IgD-negative memory B cell (primary cell): ENCODE measurements at regions not wholly inside any gene's neighbourhood (a gene's known extent, or its start where the extent isn't known, plus 50 kb on each side); places are given as distances from the start of the nearest gene placed in this dataset.

Experiments
- H3K27ac Mint-ChIP-seq, 3 donors: one replicate each; pipeline ENCODE4 v1.8.0; 2020 to 2022; ENCODE audit warnings: mild to moderate bottlenecking in 3 of 3, mixed read lengths in 3 of 3, moderate library complexity in 1 of 3
- H3K27me3 Mint-ChIP-seq: one replicate; pipeline ENCODE4 v1.8.0; 2021; ENCODE audit warnings: mixed read lengths
- H3K36me3 Mint-ChIP-seq: one replicate; pipeline ENCODE4 v1.8.0; 2020; ENCODE audit warnings: mild to moderate bottlenecking, mixed read lengths
- H3K4me1 Mint-ChIP-seq, 3 donors: one replicate each; pipeline ENCODE4 v1.8.0; 2020 to 2022; ENCODE audit warnings: mixed read lengths in 3 of 3, mild to moderate bottlenecking in 1 of 3
- H3K4me3 Mint-ChIP-seq, 4 donors: one replicate each; pipeline ENCODE4 v1.8.0; 2020 to 2022; ENCODE audit warnings: mild to moderate bottlenecking in 4 of 4, mixed read lengths in 4 of 4, moderate library complexity in 3 of 4
- H3K9me3 Mint-ChIP-seq, 3 donors: one replicate each; pipeline ENCODE4 v1.8.0; 2020 to 2021; ENCODE audit warnings: mixed read lengths in 3 of 3, mild to moderate bottlenecking in 1 of 3

DNA sequence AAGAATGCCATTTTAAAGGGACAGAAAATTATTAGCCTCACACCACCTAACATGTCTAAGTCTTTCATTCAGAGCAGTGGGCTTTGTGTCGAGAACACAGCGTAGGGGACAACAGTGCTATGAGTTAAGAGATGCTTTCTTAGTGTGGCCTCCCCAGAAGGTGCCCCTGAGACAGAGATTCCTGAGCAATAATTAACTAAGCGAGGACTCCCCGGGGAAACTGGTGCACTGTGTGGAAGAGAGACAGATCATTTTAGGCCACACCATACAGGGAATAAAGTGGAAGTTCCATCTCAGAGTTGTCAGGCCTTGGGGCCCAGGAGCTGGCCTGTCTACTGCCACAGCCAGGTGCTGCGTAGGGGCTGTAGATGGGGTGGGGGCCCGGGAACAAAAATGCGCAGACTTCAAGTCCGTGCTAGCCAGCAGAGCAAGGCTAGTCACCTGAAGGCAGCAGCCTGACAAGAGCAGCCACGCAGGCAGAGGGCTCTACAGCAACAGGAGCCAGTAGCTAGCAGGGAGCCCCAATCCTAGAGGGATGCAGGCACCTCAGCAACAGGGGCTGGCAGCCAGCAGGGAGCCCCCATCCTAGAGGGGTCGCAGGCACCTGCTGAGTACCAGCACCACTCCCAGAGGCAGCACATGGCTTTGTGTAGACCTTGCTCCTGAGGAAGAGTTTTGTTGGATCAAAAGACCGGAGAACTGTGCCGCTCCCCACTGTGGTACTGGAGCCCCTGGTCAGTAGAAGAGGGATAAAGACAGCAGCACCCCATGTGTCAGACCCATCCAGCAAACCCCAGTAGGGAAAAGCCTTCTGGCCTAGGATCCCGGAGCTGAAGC lies 63.0 kb upstream of the NXT1 start:
- H3K9me3 Mint-ChIP-seq, result peaks cover 0 to 2% (median 0%) of the 10 kb centered on the region in 3 donors
- no peaks in the 10 kb centered on the region for H3K4me1 Mint-ChIP-seq
- H3K27ac Mint-ChIP-seq, result no peak overlapping the region
- no peak overlapping the region for H3K4me3 Mint-ChIP-seq
- H3K36me3 Mint-ChIP-seq, result peaks cover 2% of the 10 kb centered on the region
- H3K27me3 Mint-ChIP-seq, result no peaks in the 10 kb centered on the region

DNA sequence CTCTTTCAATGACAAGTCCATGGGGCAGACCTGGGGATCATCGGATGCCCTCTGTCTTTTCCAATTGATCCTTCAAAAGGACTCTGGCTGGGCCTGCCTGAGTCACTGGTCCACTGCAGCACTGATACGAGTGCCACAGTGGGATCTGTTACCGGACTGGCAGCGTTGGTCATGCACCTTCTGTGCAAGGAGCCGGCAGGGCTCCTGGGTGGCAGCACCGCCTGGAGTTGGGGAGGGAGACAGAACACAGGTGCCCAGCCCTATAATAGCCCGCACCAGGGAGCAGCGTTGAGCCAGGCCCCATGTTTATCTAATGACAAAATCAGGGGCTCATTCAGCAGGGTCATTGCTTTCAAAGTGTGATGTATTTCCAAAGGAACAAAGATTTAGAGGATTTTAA lies 64.2 kb upstream of the NXT1 start:
- Mint-ChIP-seq H3K27me3 (no peaks in the 10 kb centered on the region), H3K4me1 (no peaks in the 10 kb centered on the region), H3K9me3 (peaks cover 0 to 2% (median 0%) of the 10 kb centered on the region in 3 donors), H3K27ac (no peak overlapping the region), H3K4me3 (no peak overlapping the region), H3K36me3 (peaks cover 2% of the 10 kb centered on the region)

DNA sequence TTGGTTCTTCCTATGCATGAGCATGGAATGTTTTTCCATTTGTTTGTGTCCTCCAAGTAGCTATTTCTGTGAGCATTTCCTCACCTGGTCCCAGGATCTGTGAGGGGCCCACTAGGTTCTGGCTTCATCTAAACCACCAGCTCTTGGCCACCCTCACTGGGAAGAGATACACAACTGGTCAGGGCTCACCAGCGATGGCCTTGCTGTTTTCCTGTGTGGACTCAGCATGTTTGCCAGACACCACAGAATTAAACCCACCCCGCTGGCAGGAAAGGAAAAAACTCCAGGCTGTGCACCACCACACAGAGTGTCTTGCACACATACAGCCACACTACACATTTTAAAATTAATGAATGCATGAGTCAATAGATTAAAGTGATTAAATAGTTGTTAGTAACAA lies 65.1 kb upstream of the NXT1 start:
- Mint-ChIP-seq H3K4me1 (no peaks in the 10 kb centered on the region), H3K4me3 (no peak overlapping the region), H3K36me3 (peaks cover under 1% of the 10 kb centered on the region), H3K27me3 (no peaks in the 10 kb centered on the region), H3K9me3 (peaks cover 0 to 2% (median 0%) of the 10 kb centered on the region in 3 donors), H3K27ac (no peak overlapping the region)

DNA sequence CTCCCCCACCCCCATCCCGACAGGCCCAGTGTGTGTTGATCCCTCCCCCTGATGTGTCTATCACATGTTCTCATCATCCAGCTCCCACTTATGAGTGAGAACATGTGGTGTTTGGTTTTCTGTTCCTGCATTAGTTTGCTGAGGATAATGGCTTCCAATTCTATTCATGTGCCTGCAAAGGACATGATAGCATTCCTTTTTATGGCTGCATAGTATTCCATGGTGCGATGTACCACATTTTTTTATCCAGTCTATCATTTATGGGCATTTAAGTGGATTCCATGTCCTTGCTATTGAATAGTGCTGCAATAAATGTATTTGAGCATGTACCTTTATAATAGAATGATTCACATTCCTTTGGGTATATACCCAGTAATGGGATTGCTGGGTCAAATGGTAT lies 66.6 kb upstream of the NXT1 start:
- Mint-ChIP-seq H3K4me1 (no peaks in the 10 kb centered on the region), H3K4me3 (no peak overlapping the region), H3K27me3 (no peaks in the 10 kb centered on the region), H3K27ac (no peak overlapping the region), H3K9me3 (peaks cover 0 to 2% (median 0%) of the 10 kb centered on the region in 3 donors), H3K36me3 (peaks cover 2% of the 10 kb centered on the region)

DNA sequence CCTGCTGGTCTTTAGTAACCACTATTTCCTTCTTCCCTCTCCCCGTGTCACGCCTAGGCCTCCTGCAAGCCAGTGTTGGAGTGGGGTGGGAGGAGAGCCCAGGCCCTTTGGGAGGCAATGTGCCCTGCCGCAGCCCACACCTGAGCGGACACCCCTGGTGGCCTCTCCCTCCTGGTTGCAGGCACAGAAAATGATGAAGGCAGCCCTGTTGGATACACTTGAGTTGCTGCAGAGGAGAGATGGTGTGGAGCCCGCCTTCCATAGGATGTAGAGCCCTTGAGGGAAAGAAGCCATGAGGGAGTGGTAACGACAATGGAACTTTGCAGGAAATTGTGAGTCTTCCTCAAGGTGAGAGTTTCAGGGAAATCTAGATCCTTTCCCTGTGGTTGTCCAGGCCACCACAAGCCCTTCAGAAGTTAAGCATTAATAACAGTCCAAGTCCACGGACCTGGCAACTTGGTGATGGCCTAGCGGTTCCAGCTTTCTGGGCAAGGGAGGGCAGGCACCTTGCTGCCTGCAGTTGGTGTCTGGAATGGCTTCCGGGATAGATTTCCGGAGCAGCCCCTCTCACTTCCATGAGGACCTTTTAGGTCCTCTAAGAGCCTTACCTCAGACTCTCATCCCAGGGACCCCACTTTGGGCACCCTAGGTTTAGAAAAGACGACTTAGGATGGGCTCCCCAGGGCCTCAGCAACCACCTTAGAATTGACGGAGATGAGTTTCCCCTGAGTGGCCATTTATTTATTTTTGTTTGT lies 67.3 kb upstream of the NXT1 start:
- Mint-ChIP-seq H3K27ac (no peak overlapping the region), H3K4me3 (no peak overlapping the region), H3K9me3 (peaks cover 0 to 2% (median 0%) of the 10 kb centered on the region in 3 donors), H3K36me3 (peaks cover 2% of the 10 kb centered on the region), H3K27me3 (no peaks in the 10 kb centered on the region), H3K4me1 (no peaks in the 10 kb centered on the region)

DNA sequence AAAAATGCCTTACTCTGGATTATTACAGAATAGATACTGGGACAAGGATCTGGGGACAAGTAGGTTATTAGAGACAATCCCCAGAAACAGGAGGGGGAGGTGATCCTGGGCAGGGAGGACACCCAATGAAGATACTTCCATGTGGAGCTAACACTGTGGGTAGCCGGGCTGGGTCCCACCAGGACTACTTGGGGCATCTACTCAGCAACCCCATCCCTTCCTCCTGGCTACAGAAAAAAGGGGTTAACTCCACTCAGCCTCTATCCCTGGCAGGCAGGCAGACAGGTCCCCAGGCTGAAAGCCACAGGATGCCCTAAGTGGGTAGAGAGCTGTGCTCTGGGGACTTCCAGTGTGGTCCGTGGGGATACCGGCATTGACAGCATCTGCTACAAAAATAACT lies 68.0 kb upstream of the NXT1 start:
- Mint-ChIP-seq H3K4me1 (no peaks in the 10 kb centered on the region), H3K27ac (no peak overlapping the region), H3K9me3 (peaks cover 0 to 2% (median 0%) of the 10 kb centered on the region in 3 donors), H3K36me3 (peaks cover 2% of the 10 kb centered on the region), H3K4me3 (no peak overlapping the region), H3K27me3 (no peaks in the 10 kb centered on the region)

DNA sequence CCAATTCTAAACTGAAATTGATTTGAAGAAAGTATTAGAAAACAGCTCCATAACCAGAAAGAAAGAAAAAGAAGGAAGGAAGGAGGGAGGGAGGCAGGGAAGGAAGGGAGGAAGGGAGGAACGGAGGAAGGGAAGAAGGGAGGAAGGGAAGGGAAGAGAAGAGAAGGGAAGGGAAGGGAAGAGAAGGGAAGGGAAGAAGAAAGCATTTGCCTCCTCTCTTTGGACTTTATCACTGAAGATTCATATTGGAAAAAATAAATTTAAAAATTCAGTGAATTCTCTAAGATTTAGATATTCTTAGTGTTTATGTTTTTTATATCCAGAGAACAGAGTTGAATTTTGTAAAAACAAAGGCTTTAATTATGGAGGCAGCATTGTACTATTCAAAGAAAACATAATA lies 68.5 kb upstream of the NXT1 start:
- no peaks in the 10 kb centered on the region for H3K4me1 Mint-ChIP-seq
- H3K27me3 Mint-ChIP-seq, result no peaks in the 10 kb centered on the region
- no peak overlapping the region for H3K27ac Mint-ChIP-seq
- H3K9me3 Mint-ChIP-seq, result peaks cover 0 to 2% (median 0%) of the 10 kb centered on the region in 3 donors
- H3K36me3 Mint-ChIP-seq, result peaks cover 2% of the 10 kb centered on the region
- H3K4me3 Mint-ChIP-seq, result no peak overlapping the region

DNA sequence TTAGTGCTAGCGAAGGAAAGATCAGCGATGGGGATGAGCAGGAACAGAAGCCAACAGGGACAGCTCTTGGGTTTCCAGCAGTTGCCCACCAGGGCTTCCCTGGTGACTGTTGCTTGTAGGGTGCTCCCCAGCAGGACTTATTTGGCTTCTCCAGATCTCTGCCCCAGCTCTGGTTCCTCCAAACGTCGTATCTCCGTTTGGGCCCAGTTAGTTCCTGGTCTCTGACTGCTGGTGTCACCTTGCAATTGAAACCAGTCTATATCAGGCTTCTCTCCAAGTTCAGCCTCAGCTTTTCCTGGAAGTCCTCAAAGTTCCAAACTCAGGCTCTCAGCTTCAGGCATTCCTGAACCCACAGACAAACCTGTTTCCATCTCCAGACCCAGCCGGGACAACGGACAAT lies 70.8 kb upstream of the NXT1 start:
- Mint-ChIP-seq H3K4me1 (no peaks in the 10 kb centered on the region), H3K27me3 (peaks cover 4% of the 10 kb centered on the region), H3K4me3 (no peak overlapping the region), H3K27ac (no peak overlapping the region), H3K9me3 (peaks cover 0 to 2% (median 0%) of the 10 kb centered on the region in 3 donors), H3K36me3 (peaks cover 2% of the 10 kb centered on the region)

DNA sequence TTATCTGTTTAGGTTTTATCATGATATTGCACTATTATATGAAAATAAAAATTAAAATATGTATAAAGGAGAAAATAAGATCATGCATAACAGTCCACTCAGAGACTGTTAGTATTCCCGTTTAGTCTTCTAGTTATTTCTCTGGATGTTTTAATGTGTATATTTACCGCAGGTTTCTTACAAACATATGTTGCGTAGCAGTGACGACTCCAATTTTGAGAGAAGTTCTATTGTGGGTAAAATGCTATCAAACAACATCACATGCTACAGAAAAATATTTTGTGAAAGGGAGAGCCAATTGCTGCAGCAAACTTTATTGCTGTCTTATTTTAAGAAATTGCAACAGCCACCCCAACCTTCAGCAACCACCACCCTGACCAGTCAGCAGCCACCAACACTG lies 72.4 kb upstream of the NXT1 start:
- Mint-ChIP-seq H3K4me3 (no peak overlapping the region), H3K9me3 (no peaks in the 10 kb centered on the region), H3K27ac (no peak overlapping the region), H3K27me3 (peaks cover 7% of the 10 kb centered on the region), H3K36me3 (peaks cover 2% of the 10 kb centered on the region), H3K4me1 (no peaks in the 10 kb centered on the region)

DNA sequence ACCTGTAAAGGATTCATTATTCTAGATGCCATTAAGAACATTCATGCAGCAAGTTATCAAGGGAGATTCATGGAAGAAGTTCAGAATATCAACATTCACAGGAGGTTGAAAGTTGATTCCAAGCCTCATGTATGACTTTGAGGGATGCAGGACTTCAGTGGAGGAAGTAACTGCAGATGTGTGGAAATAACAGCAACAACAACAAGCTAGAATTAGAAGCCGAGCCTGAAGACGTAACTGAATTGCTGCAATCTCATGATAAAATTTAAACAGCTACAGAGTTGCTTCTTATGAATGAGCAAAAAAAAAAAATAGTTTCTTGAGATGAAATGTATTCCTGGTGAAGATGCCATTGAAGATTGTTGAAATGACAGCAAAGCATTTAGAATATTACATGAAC lies 73.3 kb upstream of the NXT1 start:
- peaks cover 2% of the 10 kb centered on the region for H3K36me3 Mint-ChIP-seq
- H3K4me3 Mint-ChIP-seq, result no peak overlapping the region
- H3K27me3 Mint-ChIP-seq, result peaks cover 7% of the 10 kb centered on the region
- H3K4me1 Mint-ChIP-seq, result no peaks in the 10 kb centered on the region
- H3K27ac Mint-ChIP-seq, result no peak overlapping the region
- H3K9me3 Mint-ChIP-seq, result no peaks in the 10 kb centered on the region

DNA sequence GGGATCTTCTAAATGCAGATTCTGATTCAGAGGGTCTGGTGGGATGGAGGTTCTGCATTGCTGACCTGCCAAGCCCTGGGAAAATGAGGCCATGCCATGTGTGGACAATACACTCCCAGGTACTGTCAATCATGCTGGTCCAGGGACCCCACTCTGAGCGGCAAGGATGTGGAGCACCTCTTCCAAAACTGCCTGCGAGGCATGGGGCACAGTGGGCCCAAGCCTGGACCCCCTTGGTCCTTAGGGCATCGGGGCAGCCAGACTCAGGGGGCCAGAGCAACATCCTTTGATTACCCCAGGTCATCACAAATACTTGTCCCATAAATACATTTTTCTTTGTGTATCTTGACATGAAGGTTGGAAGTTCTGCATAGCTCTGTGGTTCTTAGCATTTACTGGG lies 76.8 kb upstream of the NXT1 start:
- Mint-ChIP-seq H3K4me3 (no peak overlapping the region), H3K9me3 (peaks cover 0 to 11% (median 4%) of the 10 kb centered on the region in 3 donors), H3K27ac (no peak overlapping the region), H3K36me3 (no peaks in the 10 kb centered on the region), H3K4me1 (no peaks in the 10 kb centered on the region), H3K27me3 (peaks cover 7% of the 10 kb centered on the region)

DNA sequence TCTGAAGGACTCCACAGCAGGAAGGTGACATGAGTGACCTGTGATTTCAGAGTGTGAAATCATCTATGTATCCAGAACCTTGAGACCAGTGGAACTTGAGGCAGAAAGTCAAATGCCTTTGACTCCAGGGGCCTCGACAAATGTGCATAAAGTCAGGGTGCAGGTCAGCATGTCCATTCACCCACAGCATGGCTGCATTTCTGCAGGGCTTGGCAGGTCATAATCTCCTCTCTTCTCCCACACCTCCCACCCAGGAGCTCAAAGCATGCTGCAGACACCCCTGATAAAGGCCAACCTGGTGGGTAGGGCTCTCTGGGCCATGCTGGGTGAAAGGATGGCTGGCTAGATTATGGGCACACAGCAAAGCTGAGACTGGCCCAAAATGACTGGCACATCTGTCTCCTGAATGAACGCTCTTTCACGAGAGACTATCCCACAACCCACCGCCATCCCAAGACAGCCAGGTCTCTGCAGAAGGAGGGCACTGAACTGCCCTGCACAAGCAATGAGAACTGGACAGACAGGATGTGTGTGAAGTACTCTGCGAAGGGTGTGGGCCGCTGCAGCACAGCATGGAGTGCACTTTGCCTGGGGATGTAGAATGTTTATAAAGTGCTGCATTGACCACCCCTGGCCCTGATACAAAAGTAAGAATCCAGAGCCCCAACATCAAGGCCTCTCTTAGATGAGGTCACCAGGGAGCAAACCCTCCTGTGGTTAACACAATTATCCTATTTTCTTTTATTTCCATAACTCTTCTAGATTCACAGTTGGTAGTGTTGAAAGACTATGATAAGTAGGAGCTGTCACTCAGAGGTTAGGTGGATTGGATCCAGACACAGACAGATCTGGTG lies 78.2 kb upstream of the NXT1 start:
- Mint-ChIP-seq H3K4me1 (no peaks in the 10 kb centered on the region), H3K27me3 (peaks cover 7% of the 10 kb centered on the region), H3K36me3 (no peaks in the 10 kb centered on the region), H3K27ac (no peak overlapping the region), H3K4me3 (no peak overlapping the region), H3K9me3 (peaks cover 0 to 16% (median 7%) of the 10 kb centered on the region in 3 donors)

DNA sequence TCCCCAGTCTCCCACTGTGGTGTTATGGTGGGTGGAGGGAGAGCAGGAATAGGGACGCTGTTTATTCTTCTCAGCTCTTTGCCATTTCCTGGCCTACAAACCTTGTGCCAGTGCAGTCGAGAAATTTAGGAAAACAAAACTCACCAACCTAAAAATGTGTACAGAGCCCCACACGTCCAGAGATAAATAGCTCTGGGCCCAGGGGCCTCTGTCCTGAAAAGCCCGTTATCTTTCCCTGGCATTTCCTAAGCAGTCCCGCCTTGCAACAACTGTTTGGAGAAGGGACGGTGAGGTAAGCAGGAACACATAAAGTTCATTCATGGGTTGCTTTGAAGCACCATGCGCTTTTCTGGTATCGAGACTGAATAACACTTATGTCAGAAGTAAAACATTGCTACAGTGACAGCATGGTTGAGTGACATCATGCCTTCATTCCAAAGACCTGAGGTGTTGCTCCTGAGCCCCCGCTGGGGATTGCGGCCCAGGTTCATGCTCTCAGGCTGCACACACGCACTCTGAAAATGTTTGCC lies 80.1 kb upstream of the NXT1 start:
- Mint-ChIP-seq H3K36me3 (no peaks in the 10 kb centered on the region), H3K27ac (no peak overlapping the region), H3K9me3 (peaks cover 0 to 16% (median 7%) of the 10 kb centered on the region in 3 donors), H3K27me3 (peaks cover 7% of the 10 kb centered on the region), H3K4me3 (no peak overlapping the region), H3K4me1 (no peaks in the 10 kb centered on the region)

DNA sequence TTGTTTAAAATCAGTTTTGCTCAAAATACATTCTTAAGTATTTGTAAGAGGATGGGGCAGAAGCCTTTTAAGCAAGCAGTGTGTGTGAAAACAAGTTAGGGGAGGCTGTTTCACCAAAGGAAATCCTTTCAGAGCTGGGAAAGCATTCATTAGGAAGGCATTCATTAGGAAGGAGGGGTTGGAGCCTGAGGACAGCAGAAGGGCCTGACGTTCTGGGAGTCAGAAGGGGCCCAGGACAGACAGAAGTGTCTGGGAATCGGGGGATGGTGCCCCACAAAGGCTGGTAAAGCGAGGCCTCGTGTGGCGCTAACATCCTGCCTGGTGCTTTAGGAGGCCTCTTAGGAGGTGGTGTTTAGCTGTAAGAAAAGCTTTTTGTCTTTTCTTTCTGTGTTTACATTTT lies 80.6 kb upstream of the NXT1 start:
- no peak overlapping the region for H3K4me3 Mint-ChIP-seq
- peaks cover 4% of the 10 kb centered on the region for H3K27me3 Mint-ChIP-seq
- H3K36me3 Mint-ChIP-seq, result no peaks in the 10 kb centered on the region
- peaks cover 0 to 16% (median 9%) of the 10 kb centered on the region in 3 donors for H3K9me3 Mint-ChIP-seq
- H3K27ac Mint-ChIP-seq, result peak overlapping the region in 1 of 3 donors; percentile 23
- H3K4me1 Mint-ChIP-seq, result no peaks in the 10 kb centered on the region
